Right atrium auricular region (tissue), 2 donors: ENCODE measurements at regions not wholly inside any gene's neighbourhood (a gene's known extent, or its start where the extent isn't known, plus 50 kb on each side); places are given as distances from the start of the nearest gene placed in this dataset.
A peak's percentile ranks its signal among the peaks of the same experiment; 100 is the strongest.

ENCODE experiments used
- DNase-seq: peaks from one replicate; pipeline ENCODE4 v3.0.0-alpha.2; 2019; ENCODE audit warnings: low spot score
- H3K27ac ChIP-seq, 2 donors: fragments of 200-600 bp; sonication (generic); 1 replicate in 1 of 2; 2 replicates in 1 of 2; pipeline ENCODE4 v1.5.1; 2016 to 2019
- H3K27me3 ChIP-seq, 2 donors: fragments of 200-600 bp; sonication (generic); one replicate each; pipeline versions ENCODE4 v1.5.1 to v1.6.0; 2017 to 2019
- H3K36me3 ChIP-seq: fragments of 200-600 bp; sonication (generic); one replicate; pipeline ENCODE4 v1.5.1; 2016
- H3K4me1 ChIP-seq, 2 donors: fragments of 200-600 bp; sonication (generic); one replicate each; pipeline versions ENCODE4 v1.5.1 to v1.6.0; 2017 to 2019
- H3K4me3 ChIP-seq, 2 donors: fragments of 200-600 bp; sonication (generic); 1 replicate in 1 of 2; 2 replicates in 1 of 2; pipeline ENCODE4 v1.5.1; 2017 to 2019; ENCODE audit warnings: mild to moderate bottlenecking in 1 of 2, moderate library complexity in 1 of 2
- H3K9me3 ChIP-seq, 2 donors: fragments of 200-600 bp; sonication (generic); one replicate each; pipeline ENCODE4 v1.5.1; 2019
- CTCF ChIP-seq, 2 donors: fragments of 200-600 bp; sonication (generic); IDR thresholded peaks; one replicate each; pipeline ENCODE4 v1.5.1; 2019; ENCODE audit warnings: antibody characterized with exemption in 2 of 2

- no peaks in the 10 kb centered on the region for H3K27me3 ChIP-seq
- H3K4me3 ChIP-seq = no peak overlapping the region
- DNase-seq = peak; percentile 56
- peaks cover 0 to 8% of the 10 kb centered on the region in 2 donors for H3K4me1 ChIP-seq
- H3K36me3 ChIP-seq = no peaks in the 10 kb centered on the region
- no peak overlapping the region for H3K27ac ChIP-seq
- H3K9me3 ChIP-seq = peaks cover 6 to 33% of the 10 kb centered on the region in 2 donors
- no peak for TF ChIP-seq CTCF (IDR thresholded peaks at IDR 0.05)
Measured at GRCh38 chr2:239882781-239883180, 142.4 kb downstream of the NDUFA10 start.

- no peak overlapping the region for H3K27ac ChIP-seq
- no peaks in the 10 kb centered on the region for H3K36me3 ChIP-seq
- no peaks in the 10 kb centered on the region for H3K27me3 ChIP-seq
- TF ChIP-seq CTCF (IDR thresholded peaks at IDR 0.05) = peak; percentile 43 to 69
- H3K9me3 ChIP-seq = peaks cover 6 to 33% of the 10 kb centered on the region in 2 donors
- peak; percentile 57 for DNase-seq
- H3K4me3 ChIP-seq = no peak overlapping the region
- peaks cover 0 to 8% of the 10 kb centered on the region in 2 donors for H3K4me1 ChIP-seq
Measured at GRCh38 chr2:239882331-239882732, 142.8 kb downstream of the NDUFA10 start.

- peak; percentile 58 for DNase-seq
- Histone ChIP-seq H3K4me3 (no peak overlapping the region), H3K4me1 (peaks cover 0 to 8% of the 10 kb centered on the region in 2 donors), H3K27ac (no peak overlapping the region), H3K27me3 (no peaks in the 10 kb centered on the region), H3K36me3 (no peaks in the 10 kb centered on the region), H3K9me3 (peaks cover 6 to 27% of the 10 kb centered on the region in 2 donors)
- no peak for TF ChIP-seq CTCF (IDR thresholded peaks at IDR 0.05)
Measured at GRCh38 chr2:239881561-239882320, 143.4 kb downstream of the NDUFA10 start.

- Histone ChIP-seq H3K9me3 (peaks cover 6 to 21% of the 10 kb centered on the region in 2 donors), H3K4me3 (no peak overlapping the region), H3K27ac (no peak overlapping the region), H3K4me1 (peaks cover 0 to 8% of the 10 kb centered on the region in 2 donors), H3K36me3 (no peaks in the 10 kb centered on the region), H3K27me3 (no peaks in the 10 kb centered on the region)
- TF ChIP-seq CTCF (IDR thresholded peaks at IDR 0.05) = no peak
- DNase-seq = peak; percentile 44
Measured at GRCh38 chr2:239881031-239881471, 144.1 kb downstream of the NDUFA10 start.

- no peak overlapping the region for H3K27ac ChIP-seq
- no peaks in the 10 kb centered on the region for H3K27me3 ChIP-seq
- no peak for TF ChIP-seq CTCF (IDR thresholded peaks at IDR 0.05)
- H3K9me3 ChIP-seq = peaks cover 6 to 16% of the 10 kb centered on the region in 2 donors
- peaks cover 0 to 8% of the 10 kb centered on the region in 2 donors for H3K4me1 ChIP-seq
- no peak overlapping the region for H3K4me3 ChIP-seq
- H3K36me3 ChIP-seq = no peaks in the 10 kb centered on the region
- peak; percentile 50 for DNase-seq
Measured at GRCh38 chr2:239880396-239880795, 144.7 kb downstream of the NDUFA10 start.
